ENCODE measurements at regions not wholly inside any gene's neighbourhood (a gene's known extent, or its start where the extent isn't known, plus 50 kb on each side); places are given as distances from the start of the nearest gene placed in this dataset.

GRCh38 chr4:137106733-137107132 lies 425.6 kb downstream of the PCDH18 start:
- no peak for TF ChIP-seq POLR2A (IDR thresholded peaks at IDR 0.05; ENCODE audit: low read depth, low read length)
- no peak for TF ChIP-seq CTCF (conservative IDR thresholded peaks at IDR 0.05; ENCODE audit: low read depth, low read length)
- no peak for TF ChIP-seq SMC3 (IDR thresholded peaks at IDR 0.05; ENCODE audit: low read depth, low read length)
- TF ChIP-seq CEBPB (IDR thresholded peaks at IDR 0.05; ENCODE audit: low read depth, low read length): no peak
- TF ChIP-seq RCOR1 (IDR thresholded peaks at IDR 0.05; ENCODE audit: insufficient replicate concordance, low read length): no peak
- no peak for TF ChIP-seq RAD21 (IDR thresholded peaks at IDR 0.05; ENCODE audit: low read length)
- TF ChIP-seq, protein P1, sequence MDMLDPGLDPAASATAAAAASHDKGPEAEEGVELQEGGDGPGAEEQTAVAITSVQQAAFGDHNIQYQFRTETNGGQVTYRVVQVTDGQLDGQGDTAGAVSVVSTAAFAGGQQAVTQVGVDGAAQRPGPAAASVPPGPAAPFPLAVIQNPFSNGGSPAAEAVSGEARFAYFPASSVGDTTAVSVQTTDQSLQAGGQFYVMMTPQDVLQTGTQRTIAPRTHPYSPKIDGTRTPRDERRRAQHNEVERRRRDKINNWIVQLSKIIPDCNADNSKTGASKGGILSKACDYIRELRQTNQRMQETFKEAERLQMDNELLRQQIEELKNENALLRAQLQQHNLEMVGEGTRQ (IDR thresholded peaks at IDR 0.05; ENCODE audit: low read depth, low read length): no peak
- TF ChIP-seq RFX5 (IDR thresholded peaks at IDR 0.05; ENCODE audit: low read depth, low read length): no peak

Measured in IMR-90 (cell line).